Stimulated activated CD4-positive, alpha-beta T cell treated with anti-CD3 and anti-CD28 coated beads, Interleukin-1b, Interleukin-23, amount 100 ng/mL, for 24 hours (primary cell): ENCODE measurements at regions not wholly inside any gene's neighbourhood (a gene's known extent, or its start where the extent isn't known, plus 50 kb on each side); places are given as distances from the start of the nearest gene placed in this dataset.

Experiments used
- DNase-seq, 4 experiments: peaks; one replicate each; pipeline ENCODE4 v3.0.0-alpha.2; 2020; ENCODE audit warnings: low read depth in 4 of 4, low spot score in 1 of 4

DNA sequence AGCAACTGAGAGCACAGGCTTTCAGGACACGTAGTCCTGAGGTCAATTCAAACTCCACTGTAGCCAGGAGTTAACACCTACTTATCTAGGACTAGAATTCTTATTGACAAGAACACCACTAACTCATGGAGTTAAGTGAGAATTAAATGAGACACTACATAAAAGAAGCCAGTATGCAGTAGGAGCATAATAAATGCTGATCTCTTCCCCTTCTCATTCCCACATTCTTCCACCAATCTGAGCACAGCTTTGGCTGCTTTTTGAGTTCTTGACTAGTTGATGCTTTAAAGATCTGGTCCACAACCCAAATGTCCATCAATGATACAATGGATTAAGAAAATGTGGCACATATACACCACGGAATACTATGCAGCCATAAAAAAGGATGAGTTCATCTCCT, 55.2 kb downstream of the TTC32 start:
- DNase-seq = no peak

DNA sequence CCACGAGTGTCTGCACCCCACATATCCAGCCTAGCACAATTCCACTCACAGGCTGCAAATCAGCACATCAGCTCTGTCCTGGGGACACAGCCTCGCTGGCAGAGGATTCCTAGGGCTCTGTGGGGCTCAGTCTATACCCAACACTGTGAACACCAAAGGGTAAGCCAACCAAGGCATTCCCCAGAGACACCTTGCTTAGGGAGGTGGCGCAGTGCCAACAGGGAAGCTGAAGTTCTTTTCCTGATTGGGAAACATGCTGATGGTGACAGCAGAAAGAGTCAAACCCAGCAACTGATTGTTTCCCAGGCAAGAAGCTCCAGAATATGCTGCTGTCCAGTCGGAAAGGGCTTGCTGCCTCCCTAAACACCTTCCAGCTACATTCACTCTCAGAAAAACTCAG, 55.8 kb downstream of the TTC32 start:
- no peak for DNase-seq

DNA sequence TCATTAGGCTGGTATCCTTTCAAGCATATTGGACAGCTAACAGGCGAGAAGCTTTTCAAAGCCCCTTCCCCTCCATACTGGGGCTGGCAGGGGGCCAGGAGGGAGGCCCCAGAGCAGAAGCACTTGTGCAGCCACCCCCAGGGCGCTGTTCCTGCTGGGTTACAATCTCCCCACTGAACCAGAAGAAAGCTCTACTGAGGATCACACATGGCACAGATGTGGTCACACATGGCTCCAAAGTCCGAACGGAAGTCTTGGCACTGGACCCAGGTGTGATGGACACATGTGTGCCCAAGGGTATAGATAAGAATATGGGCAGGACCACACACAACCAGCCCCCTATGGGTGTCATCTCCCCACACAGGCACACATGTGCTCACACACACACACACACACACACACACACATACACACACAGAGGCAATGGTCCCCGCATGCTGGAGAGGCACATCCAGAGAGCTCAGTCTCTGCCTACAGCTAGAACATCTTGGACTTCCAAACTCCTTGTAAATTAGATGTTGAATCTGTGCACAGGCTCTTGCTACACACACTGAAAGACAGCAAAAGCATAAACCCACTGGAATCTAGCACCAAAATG, 56.4 kb downstream of the TTC32 start:
- no peak for DNase-seq

DNA sequence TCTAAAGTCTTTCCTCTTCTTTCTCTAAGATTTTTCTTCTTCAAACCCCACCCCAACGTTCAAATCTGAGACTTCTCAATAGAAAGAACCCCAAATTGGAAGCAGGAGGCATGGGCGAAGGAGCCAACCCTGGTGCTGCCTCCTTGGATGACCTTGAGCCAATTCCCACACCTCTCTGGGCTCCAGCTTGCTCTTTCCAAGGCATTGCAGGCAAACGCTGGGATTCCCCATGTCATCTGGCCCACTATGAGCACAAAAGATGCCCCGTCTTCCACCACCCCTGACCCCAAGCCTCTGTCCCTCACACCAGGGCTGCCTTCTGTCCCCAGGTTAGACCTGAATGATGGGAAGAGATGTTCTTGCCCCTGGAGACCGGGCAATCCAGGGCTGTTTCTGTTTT, 57.0 kb downstream of the TTC32 start:
- no peak for DNase-seq

DNA sequence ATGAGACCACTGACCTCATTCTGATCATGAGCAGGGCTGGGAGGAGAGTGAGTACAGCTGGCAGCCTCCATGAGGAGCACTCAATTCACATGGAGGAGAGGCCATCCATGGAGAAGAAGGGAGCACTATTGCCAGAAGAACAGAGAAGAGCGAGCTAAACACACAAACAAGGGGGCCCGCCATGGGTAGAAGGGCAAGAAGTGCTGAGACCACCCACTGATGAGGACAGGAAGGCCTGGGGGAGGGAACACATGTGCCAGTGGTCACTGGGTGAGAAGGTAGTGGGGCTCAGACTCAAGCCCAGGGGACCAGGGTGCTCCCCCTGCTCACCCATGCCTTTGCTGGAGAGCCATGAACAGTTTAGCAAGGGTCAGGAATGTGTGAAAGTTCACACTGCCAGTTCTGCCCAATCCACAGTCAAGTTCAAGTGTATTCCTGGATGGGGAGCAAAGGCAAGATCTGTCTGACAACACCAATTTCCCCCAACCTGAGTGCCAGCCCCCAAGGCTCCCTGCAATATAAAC, 57.7 kb downstream of the TTC32 start:
- DNase-seq = no peak

DNA sequence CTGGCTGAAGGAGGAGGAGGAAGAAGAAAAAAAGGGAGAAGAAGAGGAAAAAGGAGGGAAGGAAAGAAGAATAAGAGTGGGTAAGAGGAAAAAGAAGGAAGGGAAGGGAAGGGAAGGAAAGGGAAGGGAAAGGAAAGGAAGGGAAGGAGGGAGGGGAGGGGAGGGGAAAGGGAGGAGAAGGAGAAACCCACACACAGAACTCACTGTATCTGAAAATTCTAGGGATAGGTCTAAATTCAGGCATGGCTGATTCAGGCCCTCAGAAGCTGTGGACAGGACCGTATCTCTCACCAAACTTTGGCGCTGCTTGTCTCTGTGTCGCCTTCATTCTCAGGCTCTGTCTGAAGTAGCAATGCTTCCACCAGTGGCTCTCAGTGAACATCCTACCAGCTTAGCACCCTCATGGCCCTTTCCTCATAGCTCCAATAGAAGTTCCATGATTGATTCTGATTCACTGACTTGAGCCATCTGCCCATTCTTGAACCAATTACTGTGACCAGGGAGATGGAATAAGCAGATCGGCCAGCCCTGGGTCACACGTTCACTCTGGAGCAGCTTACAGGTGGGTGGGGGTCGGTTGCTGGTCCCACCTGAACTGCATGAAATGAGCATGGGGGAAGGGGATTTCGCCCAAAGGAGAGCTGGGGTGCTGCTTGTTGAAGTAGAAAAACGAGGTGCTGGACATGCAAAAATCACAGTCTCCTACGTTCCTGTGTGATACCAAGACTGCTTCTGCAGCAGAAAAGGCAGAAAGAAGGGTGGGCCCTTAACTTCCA, 59.7 kb downstream of the TTC32 start:
- no peak for DNase-seq

DNA sequence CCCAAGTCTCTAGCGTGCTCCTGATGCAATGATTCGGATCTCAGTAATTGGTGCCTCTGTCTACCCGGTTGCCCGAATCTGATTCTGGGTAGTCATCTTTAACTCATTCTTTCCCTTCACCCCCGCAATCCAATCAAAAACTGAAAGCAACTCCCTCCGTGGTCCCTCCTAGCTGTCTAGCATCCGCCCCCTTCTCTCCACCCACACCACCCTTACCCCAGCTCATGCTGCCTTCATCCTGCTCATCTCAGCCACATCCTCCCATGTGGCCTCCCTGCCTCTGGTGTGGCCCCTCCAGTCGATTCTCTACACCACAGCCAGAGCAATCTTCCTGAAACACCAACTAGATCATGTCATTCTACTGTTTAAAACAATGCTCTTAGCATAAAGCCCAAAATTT, 62.3 kb downstream of the TTC32 start:
- DNase-seq = no peak

DNA sequence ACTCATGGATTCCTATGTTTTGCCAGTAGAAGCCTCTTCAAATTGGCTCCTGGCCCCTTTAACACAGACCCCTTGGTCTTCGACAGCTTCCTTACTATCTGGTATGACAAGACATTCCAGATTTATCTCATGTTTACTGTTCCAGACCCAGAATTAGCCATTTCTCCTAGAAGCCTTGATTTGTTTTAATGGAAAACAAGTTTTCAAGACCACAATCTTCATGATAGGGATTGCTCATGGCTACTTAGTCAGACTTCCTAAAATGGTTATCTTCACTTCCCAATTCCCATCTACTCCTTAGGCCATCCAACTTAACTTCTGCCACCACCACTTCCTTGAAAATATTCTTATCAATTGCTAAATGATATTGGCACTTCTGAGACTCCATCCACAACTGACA, 63.2 kb downstream of the TTC32 start:
- no peak for DNase-seq

DNA sequence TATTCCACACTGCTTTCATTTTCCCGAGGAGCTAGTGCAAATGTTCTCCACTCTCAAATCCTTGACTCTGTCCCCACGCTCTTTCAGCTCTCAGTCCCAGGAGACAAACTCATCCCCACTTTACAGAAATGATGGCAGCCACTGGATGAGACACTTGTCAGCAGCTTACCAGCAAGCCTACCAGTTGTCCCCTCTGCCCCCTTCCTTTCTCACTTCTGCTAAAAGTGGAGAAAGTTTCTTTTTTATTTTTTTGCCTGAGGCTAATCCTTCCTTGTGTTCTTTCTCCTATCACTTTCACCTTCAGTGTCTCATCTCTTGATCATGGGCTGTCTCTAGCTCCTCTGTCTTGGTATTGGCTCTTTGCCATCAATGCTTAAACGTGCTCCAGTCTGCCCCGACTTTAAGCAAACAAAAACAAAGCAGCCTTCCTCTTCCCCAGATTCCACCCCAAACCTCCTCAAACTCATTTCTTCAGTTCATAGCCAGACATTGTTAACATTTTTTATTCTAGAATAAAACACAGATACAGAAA, 64.5 kb downstream of the TTC32 start:
- DNase-seq = no peak

DNA sequence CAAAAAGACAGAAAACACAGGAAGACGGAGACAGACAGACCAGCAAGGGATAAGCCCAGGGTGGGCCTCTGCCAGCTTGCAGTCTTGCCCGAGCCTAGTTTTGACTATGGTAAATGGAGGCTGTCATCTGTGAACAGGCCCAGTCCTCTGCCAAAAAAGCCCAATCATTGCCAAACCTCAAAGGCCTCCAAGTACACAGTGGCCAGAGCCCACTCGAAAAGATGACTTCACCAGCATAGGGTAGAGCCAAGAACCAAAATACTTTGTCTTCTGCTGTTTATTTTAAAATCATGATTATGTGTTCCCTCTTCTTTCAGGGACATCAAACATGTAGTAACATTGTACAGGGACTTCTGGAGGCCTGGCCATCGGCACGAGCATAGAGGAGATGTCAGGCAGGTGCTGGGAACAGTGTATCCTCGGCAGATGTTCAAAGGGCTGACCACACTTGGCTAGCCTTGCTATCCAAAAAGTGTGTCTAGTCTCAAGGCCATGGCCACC, 66.0 kb downstream of the TTC32 start:
- no peak for DNase-seq

DNA sequence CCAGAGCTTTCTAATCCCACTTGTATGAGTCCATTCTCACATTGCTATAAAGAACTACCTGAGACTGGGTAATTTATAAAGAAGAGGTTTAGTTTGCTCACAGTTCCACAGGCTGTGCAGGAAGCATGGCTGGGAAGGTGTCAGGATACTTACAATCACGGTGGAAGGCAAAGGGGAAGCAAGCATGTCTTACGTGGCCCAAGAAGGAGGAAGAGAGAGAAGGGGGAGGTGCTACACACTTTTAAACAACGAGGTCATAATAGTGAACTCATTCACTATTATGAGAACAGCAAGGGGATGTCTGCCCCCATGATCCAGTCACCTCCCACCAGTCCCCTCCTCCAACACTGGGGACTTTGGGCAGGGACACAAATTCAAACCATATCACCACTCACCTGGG, 67.8 kb downstream of the TTC32 start:
- DNase-seq = no peak

DNA sequence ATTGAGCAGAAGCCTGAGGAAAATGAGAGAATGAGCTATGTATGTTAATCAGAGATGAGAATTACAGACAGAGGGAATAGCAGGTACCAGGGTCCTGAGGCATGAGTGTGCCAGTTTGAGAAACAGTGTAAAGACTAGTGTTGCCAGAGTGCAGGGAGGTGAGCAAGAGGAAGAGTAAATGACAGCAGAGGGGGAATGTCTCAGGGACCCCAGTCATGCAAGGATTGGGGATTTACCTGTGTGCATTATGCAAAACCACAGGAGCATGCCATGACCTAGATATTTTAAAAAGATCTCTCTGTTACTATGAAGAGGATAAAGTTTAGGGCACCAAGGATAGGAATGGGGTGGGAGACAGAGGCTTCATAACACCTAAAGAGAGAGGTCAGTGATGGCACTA, 72.1 kb downstream of the TTC32 start:
- no peak for DNase-seq

DNA sequence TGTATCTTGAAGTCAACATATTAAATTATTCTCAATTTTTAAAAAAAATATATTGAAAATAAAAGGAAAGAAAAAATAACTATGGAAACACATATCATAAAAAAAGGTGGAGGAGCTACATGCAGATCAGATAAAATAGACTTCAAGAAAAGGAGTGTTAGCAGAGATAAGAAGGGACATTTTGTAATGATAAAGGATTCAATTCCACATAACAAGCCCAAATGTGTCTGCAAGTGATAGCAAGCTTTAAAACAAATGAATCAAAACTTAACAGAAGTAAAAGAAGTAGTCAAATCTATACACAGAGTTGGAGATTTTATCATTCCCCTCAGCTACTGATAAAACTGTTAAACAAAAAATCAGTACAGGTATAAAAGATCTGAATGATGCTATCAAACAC, 74.9 kb downstream of the TTC32 start:
- DNase-seq = no peak

DNA sequence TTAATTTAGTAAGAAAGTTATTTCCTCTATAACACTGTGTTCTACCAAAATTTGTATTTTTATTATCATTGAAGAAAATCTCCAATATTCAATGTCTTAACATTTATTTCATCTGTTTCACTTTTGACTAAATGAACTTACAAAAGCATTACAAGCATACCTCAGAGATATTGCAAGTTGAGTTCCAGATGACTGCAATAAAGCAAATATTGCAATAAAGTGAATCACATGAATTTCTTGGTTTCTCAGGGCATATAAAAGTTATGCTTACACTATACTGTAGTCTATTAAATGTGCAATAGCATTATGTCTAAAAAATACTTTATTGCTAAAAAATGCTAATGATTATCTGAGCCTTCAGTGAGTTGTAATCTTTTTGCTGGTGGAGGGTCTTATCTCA, 78.3 kb downstream of the TTC32 start:
- no peak for DNase-seq

DNA sequence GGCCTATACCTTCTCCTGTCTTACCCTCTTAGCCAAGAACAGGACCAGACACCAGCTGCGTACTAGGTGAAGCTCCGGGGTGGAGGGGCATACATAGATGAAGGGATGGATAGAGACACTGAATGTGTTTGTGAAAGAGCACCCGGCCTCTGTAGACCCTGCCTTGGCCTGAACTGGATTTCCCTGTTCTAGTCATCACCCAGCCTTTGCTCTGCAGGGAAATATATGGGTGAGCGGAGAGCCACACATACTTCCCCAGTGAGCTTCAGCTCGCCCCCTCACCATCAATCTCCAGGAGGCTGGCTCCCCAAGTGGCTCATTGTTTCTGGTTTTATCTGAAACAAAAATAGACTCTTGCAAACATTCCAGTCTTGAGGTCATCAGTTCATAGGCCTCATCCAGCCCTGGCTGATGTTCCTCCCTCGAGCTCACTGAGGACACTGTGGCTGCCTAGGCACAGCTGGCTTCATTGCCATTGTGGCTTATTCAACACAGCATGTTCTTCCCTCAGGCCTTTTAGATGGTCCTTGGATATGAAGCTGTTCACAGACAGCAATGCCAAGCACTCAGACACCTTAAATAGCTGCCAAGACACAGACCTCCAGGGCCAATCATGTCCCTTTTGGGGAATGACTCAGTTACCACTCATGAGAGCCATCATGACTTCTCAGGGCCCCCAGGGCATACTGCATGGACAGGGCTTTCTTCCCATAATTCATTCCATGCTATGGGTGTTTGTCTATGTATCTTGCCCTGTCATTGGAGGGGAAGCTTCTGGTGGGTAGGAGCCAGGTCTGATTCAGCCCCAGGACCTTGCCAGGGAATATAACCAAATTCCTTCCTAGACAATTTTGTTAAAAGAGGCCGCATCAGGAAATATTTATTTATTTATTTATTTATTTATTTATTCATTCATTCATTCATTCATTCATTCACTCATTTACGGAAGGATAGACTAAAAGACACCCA, 82.4 kb downstream of the TTC32 start:
- no peak for DNase-seq

DNA sequence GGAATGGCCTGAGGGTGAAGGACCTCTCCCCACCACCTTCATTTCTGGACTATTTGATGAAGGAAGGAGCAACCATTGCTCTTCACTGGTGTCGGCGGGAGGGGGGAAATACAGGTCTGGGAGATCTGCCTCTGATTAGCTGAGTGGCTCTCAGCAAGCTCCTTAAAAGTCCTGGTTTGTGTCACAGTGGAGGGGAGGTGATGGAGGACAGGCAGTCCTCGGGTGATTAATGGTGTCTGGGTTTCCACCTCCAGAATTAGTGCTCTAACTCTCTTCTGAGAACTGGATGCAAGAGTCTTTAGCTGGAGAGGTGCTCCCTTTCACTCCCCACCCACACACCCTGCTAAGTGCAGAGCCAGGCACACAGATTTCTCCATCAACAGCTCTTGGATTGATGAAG, 83.2 kb downstream of the TTC32 start:
- no peak for DNase-seq

DNA sequence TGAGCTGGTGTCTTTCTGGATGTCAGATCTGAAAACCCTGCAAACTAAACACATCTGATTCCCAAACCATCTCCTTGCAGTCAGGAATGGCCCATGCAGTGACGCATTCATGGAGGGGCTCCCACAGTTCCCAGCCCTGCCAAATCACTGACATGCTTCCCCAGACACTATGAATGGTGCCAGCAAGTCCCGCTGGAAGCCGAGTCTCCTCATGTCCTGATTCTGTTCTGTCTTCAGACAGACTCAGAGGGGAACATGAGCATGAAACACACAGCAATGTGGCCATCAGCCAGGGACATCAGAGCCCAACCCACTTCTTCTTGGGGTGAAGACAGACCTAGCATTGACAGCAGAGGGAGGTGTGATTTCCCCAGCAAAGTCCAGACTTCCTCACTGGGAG, 83.7 kb downstream of the TTC32 start:
- no peak for DNase-seq

DNA sequence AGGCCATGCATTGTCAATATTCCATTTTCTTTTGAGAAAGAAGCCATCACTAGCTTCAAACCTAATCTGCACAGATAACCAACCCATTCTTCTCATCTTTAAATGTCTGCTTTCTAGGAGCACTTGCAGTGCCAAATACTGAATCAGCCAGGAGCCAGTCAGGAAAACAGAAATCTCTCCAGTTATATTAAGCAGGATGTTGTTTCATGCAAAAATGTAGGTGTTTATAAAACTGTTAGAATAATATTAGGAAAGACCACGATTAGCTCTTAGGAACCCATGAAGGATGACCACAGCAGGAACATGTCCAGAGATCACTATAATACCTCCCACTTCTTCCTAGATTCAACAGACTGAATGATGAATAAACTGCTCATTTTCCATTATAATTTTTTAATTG, 86.0 kb downstream of the TTC32 start:
- no peak for DNase-seq

DNA sequence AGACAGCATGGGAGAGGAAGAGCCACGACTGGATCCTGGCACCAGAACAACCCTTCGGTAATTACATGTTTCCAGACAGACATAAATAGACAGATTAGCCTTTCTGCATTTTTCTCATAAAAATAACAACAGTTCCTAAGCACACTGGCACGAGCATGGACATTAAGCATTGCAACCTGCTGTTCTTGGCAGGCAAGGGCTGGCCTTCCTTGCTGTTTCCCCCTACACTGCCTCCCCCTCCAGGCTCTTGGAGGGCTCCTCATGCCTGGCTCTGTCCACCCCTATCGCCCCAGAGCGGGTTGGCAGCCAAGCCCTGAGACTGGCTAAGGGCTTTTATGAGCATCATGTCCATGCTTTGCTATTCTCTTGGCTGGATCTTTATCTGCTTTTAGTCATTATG, 89.6 kb downstream of the TTC32 start:
- DNase-seq = no peak

DNA sequence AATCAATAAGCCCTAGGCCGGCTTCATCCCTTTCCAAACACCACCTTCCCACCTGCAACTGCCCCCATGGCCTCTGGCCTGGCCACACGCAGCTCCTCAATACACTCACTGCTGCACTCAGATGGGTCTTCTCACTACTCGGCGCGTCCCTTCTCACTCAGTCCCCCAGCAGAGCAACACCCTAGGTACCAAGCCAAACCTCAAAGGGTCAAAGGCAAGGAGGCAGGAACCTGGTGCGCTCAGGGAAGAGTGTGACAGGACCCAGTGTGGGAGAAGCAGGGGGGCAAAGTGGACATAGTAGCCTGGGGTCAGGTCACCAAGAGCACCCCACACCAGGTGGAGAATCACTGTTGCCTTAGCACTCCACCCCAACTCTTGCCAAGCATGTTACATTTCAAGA, 90.6 kb downstream of the TTC32 start:
- no peak for DNase-seq

DNA sequence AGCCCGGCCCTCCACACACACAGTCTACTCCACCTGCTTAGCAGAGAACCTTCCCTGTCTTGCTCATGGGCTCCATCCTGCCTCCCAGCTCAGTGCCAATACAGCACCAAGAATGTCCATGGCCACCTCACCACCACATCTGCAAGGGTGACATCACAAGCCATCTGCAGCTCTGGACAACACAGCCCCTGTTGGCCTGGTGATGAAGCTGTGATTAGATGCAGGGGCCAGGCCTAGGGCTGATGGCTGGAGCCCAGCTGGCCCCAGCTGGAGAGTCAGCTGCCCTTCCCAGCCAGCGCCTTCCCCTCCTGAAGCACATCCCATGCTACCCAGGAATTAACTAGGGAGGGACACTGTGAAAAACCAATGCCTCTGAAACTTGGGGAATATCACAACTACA, 91.1 kb downstream of the TTC32 start:
- no peak for DNase-seq
